Type B pancreatic cell (in vitro differentiated cells): ENCODE measurements at regions not wholly inside any gene's neighbourhood (a gene's known extent, or its start where the extent isn't known, plus 50 kb on each side); places are given as distances from the start of the nearest gene placed in this dataset.

ENCODE experiments used
- DNase-seq: peaks from one replicate; pipeline ENCODE4 v3.0.0; 2021; ENCODE audit warnings: mixed read lengths; ENCODE audit not compliant: unreplicated experiment; ENCODE audit errors: extremely low spot score
- H3K27ac Mint-ChIP-seq: 2 replicates; pipeline ENCODE4 v1.8.0; 2021; ENCODE audit warnings: mild to moderate bottlenecking, mixed read lengths
- H3K27me3 Mint-ChIP-seq: 2 replicates; pipeline ENCODE4 v1.8.0; 2021; ENCODE audit warnings: mixed read lengths
- H3K36me3 Mint-ChIP-seq: 2 replicates; pipeline ENCODE4 v1.8.0; 2021; ENCODE audit warnings: mixed read lengths
- H3K4me1 Mint-ChIP-seq: one replicate; pipeline ENCODE4 v1.8.0; 2021; ENCODE audit warnings: mixed read lengths; ENCODE audit not compliant: unreplicated experiment
- H3K4me3 Mint-ChIP-seq: 2 replicates; pipeline ENCODE4 v1.8.0; 2021; ENCODE audit warnings: mild to moderate bottlenecking, mixed read lengths
- H3K9me3 Mint-ChIP-seq: 2 replicates; pipeline ENCODE4 v1.8.0; 2021; ENCODE audit warnings: mixed read lengths
- TF ChIP-seq, protein P1 (sequence below): fragments of 200-600 bp; sonication (generic); conservative IDR thresholded peaks from 2 replicates; pipeline ENCODE4 v1.5.0; 2021; ENCODE audit warnings: antibody characterized with exemption, mild to moderate bottlenecking

DNA sequence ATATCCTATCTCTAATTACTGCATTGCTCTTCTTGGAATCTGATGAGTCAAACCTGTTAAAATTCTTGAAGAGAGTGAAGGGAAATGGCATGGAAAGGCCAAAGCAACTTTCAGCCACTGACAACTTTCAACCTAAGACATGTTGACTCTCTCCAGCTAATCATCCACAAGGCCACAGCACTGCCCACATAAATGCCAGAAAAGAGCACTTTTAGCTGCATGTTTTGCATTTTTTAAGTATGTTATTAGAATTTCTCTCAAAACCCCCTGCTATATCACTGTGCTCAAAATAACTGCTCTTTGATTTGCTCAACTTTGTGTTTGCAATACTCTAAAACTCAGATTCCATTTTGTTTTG is 352.5 kb downstream of the ADGRL2 start:
- Mint-ChIP-seq H3K27ac (no peak overlapping the region), H3K27me3 (no peaks in the 10 kb centered on the region), H3K4me3 (no peak overlapping the region), H3K36me3 (peaks cover 4% of the 10 kb centered on the region), H3K4me1 (peaks cover 31% of the 10 kb centered on the region), H3K9me3 (peaks cover 9% of the 10 kb centered on the region)
- DNase-seq: no peak
- TF ChIP-seq, protein P1, sequence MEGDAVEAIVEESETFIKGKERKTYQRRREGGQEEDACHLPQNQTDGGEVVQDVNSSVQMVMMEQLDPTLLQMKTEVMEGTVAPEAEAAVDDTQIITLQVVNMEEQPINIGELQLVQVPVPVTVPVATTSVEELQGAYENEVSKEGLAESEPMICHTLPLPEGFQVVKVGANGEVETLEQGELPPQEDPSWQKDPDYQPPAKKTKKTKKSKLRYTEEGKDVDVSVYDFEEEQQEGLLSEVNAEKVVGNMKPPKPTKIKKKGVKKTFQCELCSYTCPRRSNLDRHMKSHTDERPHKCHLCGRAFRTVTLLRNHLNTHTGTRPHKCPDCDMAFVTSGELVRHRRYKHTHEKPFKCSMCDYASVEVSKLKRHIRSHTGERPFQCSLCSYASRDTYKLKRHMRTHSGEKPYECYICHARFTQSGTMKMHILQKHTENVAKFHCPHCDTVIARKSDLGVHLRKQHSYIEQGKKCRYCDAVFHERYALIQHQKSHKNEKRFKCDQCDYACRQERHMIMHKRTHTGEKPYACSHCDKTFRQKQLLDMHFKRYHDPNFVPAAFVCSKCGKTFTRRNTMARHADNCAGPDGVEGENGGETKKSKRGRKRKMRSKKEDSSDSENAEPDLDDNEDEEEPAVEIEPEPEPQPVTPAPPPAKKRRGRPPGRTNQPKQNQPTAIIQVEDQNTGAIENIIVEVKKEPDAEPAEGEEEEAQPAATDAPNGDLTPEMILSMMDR: no peak

DNA sequence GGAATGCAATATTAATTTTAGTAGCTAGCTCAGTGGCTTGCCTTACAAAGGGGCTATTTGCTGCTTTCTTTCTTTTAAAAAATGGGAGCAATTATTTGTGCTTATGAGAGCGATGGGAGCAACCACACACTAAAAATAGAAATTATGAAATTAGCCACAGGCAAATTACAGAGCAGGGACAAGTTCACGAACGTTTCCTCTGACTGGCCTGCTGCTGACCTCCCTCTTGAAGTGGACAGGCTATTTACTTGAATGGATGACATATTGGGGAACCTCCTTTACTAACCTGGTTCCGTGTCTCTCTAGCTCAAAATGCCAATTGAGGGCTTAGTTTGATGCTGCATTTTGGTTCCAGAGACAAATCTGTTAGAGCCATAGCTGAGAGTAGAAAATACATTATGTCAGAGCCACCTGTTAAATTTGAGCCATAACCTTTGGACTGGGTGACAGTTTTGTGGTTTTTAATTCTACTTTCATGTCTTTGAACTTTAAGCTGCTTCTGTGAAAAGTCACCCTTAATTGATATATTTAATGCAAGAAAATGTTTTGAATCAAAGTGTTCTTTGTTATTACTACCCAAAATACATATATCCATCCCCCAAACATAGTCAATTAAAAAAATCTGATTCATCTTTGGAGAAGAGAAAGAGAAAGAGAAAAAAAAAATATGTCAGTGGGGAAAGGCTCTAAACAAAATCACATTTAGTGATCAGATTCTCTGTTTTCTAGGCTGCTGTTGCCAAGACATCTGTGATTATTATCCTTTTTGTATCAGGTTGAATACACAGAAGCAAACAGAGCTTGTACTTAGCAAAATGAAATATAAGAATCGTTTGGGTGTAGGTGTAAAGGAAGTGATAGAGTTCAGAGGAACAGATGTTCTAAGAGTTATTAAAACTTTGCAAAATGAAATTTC is 351.9 kb downstream of the ADGRL2 start:
- DNase-seq: no peak
- no peak overlapping the region for H3K4me3 Mint-ChIP-seq
- no peak overlapping the region for H3K27ac Mint-ChIP-seq
- peaks cover 31% of the 10 kb centered on the region for H3K4me1 Mint-ChIP-seq
- peaks cover 9% of the 10 kb centered on the region for H3K9me3 Mint-ChIP-seq
- TF ChIP-seq, protein P1: no peak
- H3K27me3 Mint-ChIP-seq: no peaks in the 10 kb centered on the region
- peaks cover 4% of the 10 kb centered on the region for H3K36me3 Mint-ChIP-seq

DNA sequence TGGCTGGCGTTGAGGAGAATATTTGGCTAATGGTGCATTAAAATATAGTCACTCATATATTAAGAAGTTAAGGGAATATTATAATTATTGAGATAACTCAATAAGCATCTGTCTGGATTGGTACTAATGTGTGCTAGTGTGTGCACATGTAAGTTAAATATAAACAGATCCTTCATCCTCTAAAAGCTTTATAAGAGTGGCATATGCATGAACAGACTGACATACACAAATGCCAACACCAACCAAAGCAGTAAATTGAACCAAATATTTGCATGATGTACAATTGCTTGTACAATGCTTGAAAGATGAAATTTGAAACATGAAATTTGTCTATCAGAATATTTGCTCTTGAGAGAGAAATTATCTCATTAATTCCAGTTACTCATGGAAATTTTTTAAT is 344.9 kb downstream of the ADGRL2 start:
- Mint-ChIP-seq H3K36me3 (no peaks in the 10 kb centered on the region), H3K4me1 (no peaks in the 10 kb centered on the region)
- TF ChIP-seq, protein P1: no peak

DNA sequence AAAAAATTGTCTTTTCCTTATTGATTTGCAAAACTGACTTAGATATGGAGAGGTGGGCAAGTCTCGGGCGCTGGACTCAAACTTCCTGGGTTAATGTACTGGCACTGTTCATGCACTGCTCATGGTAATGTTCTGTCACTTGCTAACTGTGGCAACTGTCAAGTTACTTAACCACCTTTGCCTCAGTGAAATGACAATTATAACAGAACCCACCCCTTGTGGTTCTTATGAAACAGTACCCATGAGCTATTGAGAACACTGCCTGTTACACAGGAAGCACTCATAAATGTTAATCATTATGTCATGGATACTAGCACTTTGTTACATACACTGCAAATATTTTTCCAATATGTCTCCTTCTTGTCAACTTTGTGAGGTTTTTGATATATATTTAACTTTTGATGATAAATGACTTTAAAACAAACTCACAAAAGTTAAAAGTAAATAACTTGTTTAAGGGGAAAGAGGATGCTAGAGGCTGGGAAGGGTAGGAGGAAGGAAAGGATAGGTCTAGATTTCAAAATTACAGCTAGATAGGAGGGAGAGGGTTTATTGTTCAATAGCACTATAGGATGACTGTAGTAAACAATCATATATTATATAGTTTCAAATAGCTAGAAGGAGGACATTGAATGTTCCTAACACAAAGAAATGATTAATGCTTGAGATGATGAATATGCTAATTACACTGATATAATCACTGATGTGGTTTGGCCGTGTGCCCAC is 342.5 kb downstream of the ADGRL2 start:
- Mint-ChIP-seq H3K4me1 (no peaks in the 10 kb centered on the region), H3K9me3 (peaks cover 7% of the 10 kb centered on the region), H3K4me3 (no peak overlapping the region), H3K27ac (no peak overlapping the region), H3K36me3 (no peaks in the 10 kb centered on the region), H3K27me3 (peaks cover 7% of the 10 kb centered on the region)
- DNase-seq: no peak
- TF ChIP-seq, protein P1: no peak

More for the DNA sequence above, 344.9 kb downstream of the ADGRL2 start:
- no peak for DNase-seq
- Mint-ChIP-seq H3K9me3 (peaks cover 9% of the 10 kb centered on the region), H3K27me3 (peaks cover 4% of the 10 kb centered on the region), H3K27ac (no peak overlapping the region), H3K4me3 (no peak overlapping the region)

DNA sequence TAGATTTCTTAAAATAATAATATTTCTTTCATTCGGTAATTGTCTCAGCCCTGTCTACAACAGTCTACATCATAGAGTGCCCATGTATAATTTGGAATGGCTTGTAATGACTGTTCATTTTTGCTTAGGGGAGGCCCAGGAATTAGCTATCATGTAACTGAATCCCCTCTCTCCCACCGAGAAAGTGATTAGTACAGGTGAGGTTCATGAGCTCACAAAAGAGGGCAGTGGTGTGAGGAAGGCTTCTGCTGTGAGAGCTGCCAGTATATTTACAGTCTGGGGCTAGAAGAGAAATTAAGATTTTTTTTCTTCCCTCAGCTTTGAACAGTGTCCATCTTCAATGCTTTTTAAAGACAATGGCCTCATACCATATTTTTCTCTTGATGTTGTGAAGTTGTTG is 340.7 kb downstream of the ADGRL2 start:
- H3K4me3 Mint-ChIP-seq: no peak overlapping the region
- H3K9me3 Mint-ChIP-seq: peaks cover 7% of the 10 kb centered on the region
- H3K27ac Mint-ChIP-seq: no peak overlapping the region
- no peak for DNase-seq
- H3K36me3 Mint-ChIP-seq: no peaks in the 10 kb centered on the region
- TF ChIP-seq, protein P1: no peak
- no peaks in the 10 kb centered on the region for H3K4me1 Mint-ChIP-seq
- H3K27me3 Mint-ChIP-seq: peaks cover 7% of the 10 kb centered on the region
